D721Med (cell line): ENCODE measurements at regions not wholly inside any gene's neighbourhood (a gene's known extent, or its start where the extent isn't known, plus 50 kb on each side); places are given as distances from the start of the nearest gene placed in this dataset.

Experiments used
- DNase-seq: peaks from one replicate; pipeline ENCODE4 v3.0.0; 2011; ENCODE audit warnings: low spot score; ENCODE audit not compliant: insufficient read length
- FAIRE-seq: peaks from 2 replicates; lab custom pipeline; 2011; peaks lifted over from hg19 to GRCh38; lab: Jason Lieb, UNC
- CTCF ChIP-seq: IDR thresholded peaks from 2 replicates; pipeline ENCODE4 v1.5.1; 2012; ENCODE audit warnings: mild to moderate bottlenecking, control low read depth; ENCODE audit not compliant: insufficient read depth; ENCODE audit errors: missing control alignments

- DNase-seq, result no peak
- no peak for FAIRE-seq
- no peak for TF ChIP-seq CTCF
Measured at GRCh38 chr11:19546325-19546724, 166.3 kb upstream of the NAV2 start.

DNA sequence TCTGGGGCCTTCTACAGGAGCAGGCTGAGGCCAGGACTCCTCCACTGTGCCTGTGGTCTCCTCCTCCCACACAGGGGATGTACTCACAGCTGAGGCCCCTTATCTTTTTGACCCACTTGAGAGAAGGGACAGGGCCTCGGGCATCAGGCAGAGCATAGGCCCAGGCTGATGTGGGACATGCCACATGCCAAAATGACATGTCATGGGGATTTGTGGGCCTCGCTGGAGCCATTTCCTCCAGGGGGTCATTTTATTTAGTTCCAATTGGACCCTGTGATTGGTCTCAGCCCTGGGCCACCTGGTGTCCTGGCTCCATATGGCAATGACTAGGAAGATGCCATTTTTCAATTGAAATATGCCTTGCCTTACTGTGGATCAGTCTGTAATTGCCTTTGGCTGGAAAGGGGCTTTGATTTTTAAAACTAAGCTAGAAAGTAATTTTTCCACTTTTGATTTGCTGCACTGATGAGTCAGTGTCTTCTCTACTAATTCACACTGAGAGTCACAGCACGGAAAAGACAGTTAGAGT, 171.1 kb upstream of the NAV2 start:
- no peak for TF ChIP-seq CTCF
- no peak for FAIRE-seq

GRCh38 chr11:19539861-19540260, 172.8 kb upstream of the NAV2 start:
- DNase-seq, result no peak
- FAIRE-seq, result no peak
- no peak for TF ChIP-seq CTCF

More for the DNA sequence above, 171.1 kb upstream of the NAV2 start:
- DNase-seq, result no peak

DNA sequence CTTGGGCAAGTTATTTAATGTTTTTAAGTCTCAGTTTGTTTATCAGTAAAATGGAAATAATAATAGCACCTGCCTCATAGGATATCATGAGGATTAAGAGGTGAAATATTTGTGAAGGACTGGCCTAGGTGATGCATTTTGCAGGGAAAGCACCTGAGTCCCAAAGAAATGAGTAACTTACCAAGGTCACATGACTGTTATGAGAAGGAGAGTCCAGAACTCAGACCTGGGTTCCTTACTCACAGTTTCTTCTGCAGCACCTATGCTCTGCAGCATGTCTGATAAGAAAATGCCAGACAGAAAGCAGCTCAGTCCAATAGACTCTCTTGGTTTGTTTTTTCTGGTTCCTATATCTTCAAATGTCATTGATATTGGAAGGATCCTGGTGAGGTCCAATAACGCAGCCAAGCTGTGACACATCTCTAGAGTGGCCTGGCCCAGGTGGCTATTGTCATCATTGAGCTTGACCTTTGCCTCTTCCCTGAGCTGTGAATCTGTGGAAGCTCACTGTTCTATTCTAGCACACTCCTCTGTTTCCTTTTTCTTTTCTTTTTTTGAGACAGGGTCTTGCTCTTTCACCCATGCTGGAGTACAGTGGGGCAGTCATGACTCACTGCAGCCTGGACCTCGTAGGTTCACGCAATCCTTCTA, 174.7 kb upstream of the NAV2 start:
- TF ChIP-seq CTCF, result no peak
- DNase-seq (no peak), FAIRE-seq (no peak)

DNA sequence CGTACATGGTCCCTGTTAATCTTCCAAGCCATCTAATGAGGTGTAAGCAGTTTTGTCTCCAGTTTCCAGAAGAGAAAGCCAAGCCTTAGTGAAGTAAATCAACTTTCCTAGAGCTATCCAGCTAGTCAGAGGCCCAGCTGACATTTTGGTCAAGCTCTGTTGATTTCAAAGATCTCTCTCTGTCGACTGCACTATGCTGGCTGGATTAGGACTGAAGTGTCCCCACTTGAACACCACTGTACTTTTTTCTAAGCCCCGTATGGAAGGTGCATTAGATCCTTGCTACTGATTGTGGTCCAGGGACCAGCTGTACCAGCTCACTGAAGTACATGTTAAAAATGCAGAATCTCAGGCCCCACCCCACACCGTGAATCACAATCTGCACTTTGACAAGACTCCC, 176.5 kb upstream of the NAV2 start:
- DNase-seq (no peak), FAIRE-seq (no peak)
- TF ChIP-seq CTCF, result no peak

DNA sequence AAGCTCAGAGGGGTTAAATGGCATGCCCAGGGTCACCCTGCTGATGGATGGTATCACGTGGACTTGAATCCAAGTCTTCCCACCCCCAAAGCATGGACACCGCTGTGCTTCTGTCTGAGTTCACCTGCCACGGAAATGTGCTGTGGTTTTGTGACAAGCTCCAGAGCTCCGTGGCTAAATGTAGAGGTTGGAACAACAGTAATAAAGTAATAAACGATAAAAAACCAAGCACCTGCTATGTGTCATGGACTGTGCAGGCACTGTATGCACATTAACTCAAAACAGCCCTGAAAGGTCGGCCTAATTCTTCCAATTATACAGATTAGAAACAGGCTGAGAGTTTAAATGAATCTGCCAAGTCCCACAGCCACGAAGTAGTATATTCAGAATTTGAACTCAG, 182.1 kb upstream of the NAV2 start:
- no peak for FAIRE-seq
- DNase-seq, result no peak
- no peak for TF ChIP-seq CTCF

DNA sequence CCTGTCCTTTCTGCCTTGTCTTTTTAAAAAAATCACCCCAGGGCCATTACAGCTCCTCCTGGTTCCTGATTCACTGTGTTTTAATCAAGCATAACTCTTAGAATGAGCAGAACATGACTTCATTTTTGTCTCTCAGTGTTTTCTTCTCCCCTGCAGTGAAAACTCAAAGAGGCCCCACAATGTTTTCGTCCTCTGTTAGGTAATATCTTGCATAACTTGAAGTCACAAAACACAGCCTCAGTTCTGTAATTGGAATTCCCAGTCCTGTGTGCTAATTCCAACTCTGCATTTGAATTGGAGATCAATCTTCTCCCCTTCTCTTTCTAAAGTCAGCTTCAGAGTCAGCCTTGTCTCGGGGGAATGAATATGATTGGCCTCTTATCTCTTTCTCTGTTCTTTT, 186.5 kb upstream of the NAV2 start:
- no peak for TF ChIP-seq CTCF
- DNase-seq, result no peak
- FAIRE-seq, result no peak
